CD4-positive, alpha-beta T cell (primary cell): ENCODE measurements at regions not wholly inside any gene's neighbourhood (a gene's known extent, or its start where the extent isn't known, plus 50 kb on each side); places are given as distances from the start of the nearest gene placed in this dataset.

Source experiments
- ATAC-seq: fragments of 200-7000 bp; cut with Tn5 transposase; one replicate; pipeline ENCODE4 v1.10.0; 2022; ENCODE audit warnings: mild to moderate bottlenecking; ENCODE audit not compliant: poor library complexity
- CTCF ChIA-PET: fragments of 350-600 bp; sonication (Branson Sonifier 250); formaldehyde crosslinking; loops from one replicate; lab custom pipeline; 2021; ENCODE audit warnings: antibody characterized with exemption, inconsistent platforms; lab: Charles Lee
- POLR2A ChIA-PET: fragments of 350-600 bp; sonication (Branson Sonifier 250); formaldehyde crosslinking; loops from one replicate; lab custom pipeline; 2021; ENCODE audit warnings: antibody characterized with exemption, inconsistent platforms; lab: Charles Lee
- DNase-seq, 14 experiments: peaks; one replicate each; pipeline ENCODE4 v3.0.0-alpha.2; 2013 to 2020; ENCODE audit warnings: mixed read lengths in 2 of 14
- H3K27ac ChIP-seq, 2 donors: one replicate each; pipeline versions ENCODE4 v1.5.1 to v1.7.0; 2013; ENCODE audit warnings: low read length in 2 of 2, low read depth in 1 of 2, mild to moderate bottlenecking in 1 of 2
- H3K27me3 ChIP-seq, 2 experiments: 1 replicate in 1 of 2; 2 replicates in 1 of 2; pipeline versions ENCODE4 v1.6.1 to v1.7.0; 2013; ENCODE audit warnings: low read length in 2 of 2, control low read depth in 1 of 2, mild to moderate bottlenecking in 1 of 2, moderate library complexity in 1 of 2; ENCODE audit not compliant: insufficient read depth in 2 of 2, control insufficient read depth in 1 of 2
- H3K36me3 ChIP-seq: one replicate; pipeline ENCODE4 v1.6.1; 2013; ENCODE audit warnings: low read length, control low read depth; ENCODE audit not compliant: insufficient read depth
- H3K4me1 ChIP-seq: one replicate; pipeline ENCODE4 v1.6.1; 2013; ENCODE audit warnings: low read length, control low read depth; ENCODE audit not compliant: insufficient read depth
- H3K4me3 ChIP-seq: one replicate; pipeline ENCODE4 v1.5.1; 2013; ENCODE audit warnings: mild to moderate bottlenecking, low read length, moderate library complexity
- H3K9me3 ChIP-seq, 2 experiments: 1 replicate in 1 of 2; 2 replicates in 1 of 2; pipeline versions ENCODE4 v1.6.1 to v1.7.0; 2013; ENCODE audit warnings: low read length in 2 of 2, mild to moderate bottlenecking in 2 of 2, control low read depth in 1 of 2, moderate library complexity in 1 of 2; ENCODE audit not compliant: control insufficient read depth in 1 of 2, insufficient read depth in 1 of 2
- H3K27ac Mint-ChIP-seq: one replicate; pipeline ENCODE4 v1.8.0; 2020; ENCODE audit warnings: mixed read lengths
- H3K27me3 Mint-ChIP-seq: one replicate; pipeline ENCODE4 v1.8.0; 2021; ENCODE audit warnings: mixed read lengths
- H3K36me3 Mint-ChIP-seq: one replicate; pipeline ENCODE4 v1.8.0; 2021; ENCODE audit warnings: low read depth, mixed read lengths
- H3K4me1 Mint-ChIP-seq: one replicate; pipeline ENCODE4 v1.8.0; 2021; ENCODE audit warnings: low read depth, mixed read lengths
- H3K4me3 Mint-ChIP-seq: one replicate; pipeline ENCODE4 v1.8.0; 2020; ENCODE audit warnings: mild to moderate bottlenecking, mixed read lengths
- H3K9me3 Mint-ChIP-seq: one replicate; pipeline ENCODE4 v1.8.0; 2020; ENCODE audit warnings: mixed read lengths
- CTCF ChIP-seq: fragments of 200-600 bp; IDR thresholded peaks from one replicate; pipeline ENCODE4 v1.8.0; 2022; ENCODE audit warnings: antibody characterized with exemption, mild to moderate bottlenecking
- intact Hi-C, 2 experiments: fragments of 100-400 bp; cut with DNase I in 1 of 2; cut with micrococcal nuclease in 1 of 2; formaldehyde crosslinking; loops; one replicate each; pipeline versions ENCODE4 v1.15.1 to v1.9.0; 2023 to 2025; cut with DNase I, micrococcal nuclease

DNA sequence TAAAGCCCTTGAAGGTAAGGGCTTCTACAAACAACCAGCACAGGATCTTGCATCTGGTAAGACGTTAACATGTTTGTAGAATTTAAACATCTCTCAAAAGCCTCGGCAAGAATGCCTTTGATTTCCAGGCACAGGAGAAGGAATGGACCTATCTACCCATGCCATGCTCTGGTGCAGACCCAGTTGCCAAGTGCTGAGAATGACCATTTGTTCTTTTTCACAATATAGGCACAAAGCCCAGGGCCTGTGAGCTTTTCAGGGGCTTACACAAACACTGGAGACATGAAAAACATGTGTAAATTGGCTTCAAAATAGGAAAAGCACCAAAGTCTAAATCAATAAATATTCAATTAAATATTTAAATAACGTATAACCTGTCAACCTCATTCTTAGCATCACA, 266.9 kb upstream of the TTC14 start:
- Histone ChIP-seq H3K36me3 (no peaks in the 10 kb centered on the region), H3K4me3 (no peak overlapping the region), H3K4me1 (no peaks in the 10 kb centered on the region), H3K27me3 (no peaks in the 10 kb centered on the region), H3K9me3 (no peaks in the 10 kb centered on the region), H3K27ac (no peak overlapping the region)
- no peak overlapping the region for H3K4me3 Mint-ChIP-seq
- H3K9me3 Mint-ChIP-seq, result peaks cover 3% of the 10 kb centered on the region
- no peak overlapping the region for H3K27ac Mint-ChIP-seq
- CTCF ChIA-PET, result no interaction called here
- ATAC-seq, result no peak
- no peaks in the 10 kb centered on the region for H3K36me3 Mint-ChIP-seq
- no peaks in the 10 kb centered on the region for H3K27me3 Mint-ChIP-seq
- POLR2A ChIA-PET, result no interaction called here
- intact Hi-C loops, result no loop called here
- no peak for TF ChIP-seq CTCF
- no peak for DNase-seq
- no peaks in the 10 kb centered on the region for H3K4me1 Mint-ChIP-seq

GRCh38 chr3:180340395-180340794, 261.6 kb upstream of the TTC14 start:
- no peak overlapping the region for H3K27ac ChIP-seq
- intact Hi-C loops, result no loop called here
- DNase-seq, result no peak
- Mint-ChIP-seq H3K4me3 (no peak overlapping the region), H3K36me3 (no peaks in the 10 kb centered on the region), H3K9me3 (peaks cover 4% of the 10 kb centered on the region), H3K4me1 (no peaks in the 10 kb centered on the region), H3K27me3 (no peaks in the 10 kb centered on the region), H3K27ac (no peak overlapping the region)
- H3K9me3 ChIP-seq, result no peaks in the 10 kb centered on the region
- TF ChIP-seq CTCF, result no peak
- H3K4me3 ChIP-seq, result no peak overlapping the region
- H3K27me3 ChIP-seq, result no peaks in the 10 kb centered on the region
- H3K4me1 ChIP-seq, result no peaks in the 10 kb centered on the region
- no peaks in the 10 kb centered on the region for H3K36me3 ChIP-seq
- ATAC-seq, result no peak
- ChIA-PET POLR2A (no interaction called here), CTCF (no interaction called here)

- POLR2A ChIA-PET, result no interaction called here
- Mint-ChIP-seq H3K36me3 (no peaks in the 10 kb centered on the region), H3K4me1 (no peaks in the 10 kb centered on the region), H3K27me3 (no peaks in the 10 kb centered on the region), H3K9me3 (peaks cover 2% of the 10 kb centered on the region), H3K4me3 (no peak overlapping the region), H3K27ac (no peak overlapping the region)
- no peak for TF ChIP-seq CTCF
- ATAC-seq (no peak), DNase-seq (no peak)
- Histone ChIP-seq H3K27ac (no peak overlapping the region), H3K9me3 (no peaks in the 10 kb centered on the region), H3K4me3 (no peak overlapping the region), H3K27me3 (no peaks in the 10 kb centered on the region), H3K4me1 (no peaks in the 10 kb centered on the region), H3K36me3 (no peaks in the 10 kb centered on the region)
- CTCF ChIA-PET, result no interaction called here
- intact Hi-C loops, result no loop called here
Observed at GRCh38 chr3:180341516-180341915, 260.4 kb upstream of the TTC14 start.
